ENCODE measurements at regions not wholly inside any gene's neighbourhood (a gene's known extent, or its start where the extent isn't known, plus 50 kb on each side); places are given as distances from the start of the nearest gene placed in this dataset.

DNA sequence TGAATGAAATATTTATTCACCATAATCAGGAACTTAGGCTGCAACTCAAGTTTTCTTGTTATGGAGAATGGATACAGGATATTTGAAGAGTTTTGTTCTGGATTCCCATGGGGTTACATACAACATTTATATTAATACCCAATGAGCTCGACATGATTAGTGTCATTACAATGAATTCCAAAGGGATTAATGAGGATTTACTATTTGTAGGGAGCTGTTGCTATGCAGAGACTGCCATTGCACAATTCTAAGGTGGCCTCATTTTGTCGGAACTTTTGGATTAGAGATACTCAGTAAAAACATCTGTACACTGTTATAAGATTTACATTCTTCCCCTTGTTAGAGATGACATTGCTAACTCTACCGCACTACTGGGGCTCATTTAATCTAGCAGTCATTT lies 586.8 kb upstream of the MAP3K7 start:
- TF ChIP-seq, protein P1, sequence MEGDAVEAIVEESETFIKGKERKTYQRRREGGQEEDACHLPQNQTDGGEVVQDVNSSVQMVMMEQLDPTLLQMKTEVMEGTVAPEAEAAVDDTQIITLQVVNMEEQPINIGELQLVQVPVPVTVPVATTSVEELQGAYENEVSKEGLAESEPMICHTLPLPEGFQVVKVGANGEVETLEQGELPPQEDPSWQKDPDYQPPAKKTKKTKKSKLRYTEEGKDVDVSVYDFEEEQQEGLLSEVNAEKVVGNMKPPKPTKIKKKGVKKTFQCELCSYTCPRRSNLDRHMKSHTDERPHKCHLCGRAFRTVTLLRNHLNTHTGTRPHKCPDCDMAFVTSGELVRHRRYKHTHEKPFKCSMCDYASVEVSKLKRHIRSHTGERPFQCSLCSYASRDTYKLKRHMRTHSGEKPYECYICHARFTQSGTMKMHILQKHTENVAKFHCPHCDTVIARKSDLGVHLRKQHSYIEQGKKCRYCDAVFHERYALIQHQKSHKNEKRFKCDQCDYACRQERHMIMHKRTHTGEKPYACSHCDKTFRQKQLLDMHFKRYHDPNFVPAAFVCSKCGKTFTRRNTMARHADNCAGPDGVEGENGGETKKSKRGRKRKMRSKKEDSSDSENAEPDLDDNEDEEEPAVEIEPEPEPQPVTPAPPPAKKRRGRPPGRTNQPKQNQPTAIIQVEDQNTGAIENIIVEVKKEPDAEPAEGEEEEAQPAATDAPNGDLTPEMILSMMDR (optimal IDR thresholded peaks at IDR 0.05 in 1 of 3, IDR thresholded peaks at IDR 0.05 in 1 of 3, conservative IDR thresholded peaks at IDR 0.05 in 1 of 3; ENCODE audit: extremely low read depth in 1 of 3, insufficient read depth in 2 of 3, low read length in 3 of 3), result no peak
- no peak for TF ChIP-seq EZH2 (IDR thresholded peaks at IDR 0.05; ENCODE audit: low read length)

Data from keratinocyte (primary cell).